ENCODE measurements at regions not wholly inside any gene's neighbourhood (a gene's known extent, or its start where the extent isn't known, plus 50 kb on each side); places are given as distances from the start of the nearest gene placed in this dataset.

DNA sequence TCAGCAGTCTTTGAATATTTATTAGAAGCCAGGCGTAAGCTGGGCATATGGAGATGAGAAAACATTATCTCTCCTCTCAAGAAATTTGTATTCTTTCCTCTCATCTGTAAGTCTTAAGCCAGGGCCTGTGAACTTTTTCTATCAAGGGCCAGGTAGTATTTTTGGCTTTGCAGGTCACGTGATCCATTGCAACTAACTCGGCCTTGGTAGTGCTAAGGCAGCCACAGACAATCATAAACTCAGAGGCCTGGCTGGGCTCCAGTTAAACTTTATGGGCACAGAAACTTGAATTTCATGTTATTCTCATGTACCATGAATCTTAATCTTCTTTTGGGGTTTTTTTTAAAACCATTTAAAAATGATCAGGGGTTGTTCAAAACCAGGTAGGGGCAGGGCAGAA is 117.4 kb upstream of the PELI2 start:
- ATAC-seq (no peak), DNase-seq (ENCODE audit: low spot score) (no peak)
- H3K4me3 Mint-ChIP-seq = no peak overlapping the region
- peaks cover 17% of the 10 kb centered on the region for H3K27me3 Mint-ChIP-seq (ENCODE audit: insufficient read depth, low read depth, poor library complexity)
- H3K27ac ChIP-seq (ENCODE audit: low read depth) = no peak overlapping the region
- H4K20me1 ChIP-seq (replicated peaks; ENCODE audit: insufficient read depth) = no peaks in the 10 kb centered on the region
- H3K79me2 ChIP-seq (replicated peaks; ENCODE audit: insufficient read depth) = no peaks in the 10 kb centered on the region
- H3K9me3 Mint-ChIP-seq = peaks cover 11% of the 10 kb centered on the region
- no peaks in the 10 kb centered on the region for H3F3A ChIP-seq (replicated peaks; ENCODE audit: low read depth)
- peaks cover 3% of the 10 kb centered on the region; the same call in 1 of the 2 replicates for H3K9me2 ChIP-seq (ENCODE audit: insufficient read depth)
- no peak for TF ChIP-seq ZNF331 (CRISPR knock-in tag; IDR thresholded peaks at IDR 0.05; ENCODE audit: low read depth)
- no peak for TF ChIP-seq ZNF114 (CRISPR knock-in tag; IDR thresholded peaks at IDR 0.05)
- no peak for TF ChIP-seq CREB1 (CRISPR knock-in tag; IDR thresholded peaks at IDR 0.05; ENCODE audit: low read depth)
- no peak for TF ChIP-seq EZH2 (IDR thresholded peaks at IDR 0.05; ENCODE audit: low read depth, unreplicated experiment)
- TF ChIP-seq, protein P1, sequence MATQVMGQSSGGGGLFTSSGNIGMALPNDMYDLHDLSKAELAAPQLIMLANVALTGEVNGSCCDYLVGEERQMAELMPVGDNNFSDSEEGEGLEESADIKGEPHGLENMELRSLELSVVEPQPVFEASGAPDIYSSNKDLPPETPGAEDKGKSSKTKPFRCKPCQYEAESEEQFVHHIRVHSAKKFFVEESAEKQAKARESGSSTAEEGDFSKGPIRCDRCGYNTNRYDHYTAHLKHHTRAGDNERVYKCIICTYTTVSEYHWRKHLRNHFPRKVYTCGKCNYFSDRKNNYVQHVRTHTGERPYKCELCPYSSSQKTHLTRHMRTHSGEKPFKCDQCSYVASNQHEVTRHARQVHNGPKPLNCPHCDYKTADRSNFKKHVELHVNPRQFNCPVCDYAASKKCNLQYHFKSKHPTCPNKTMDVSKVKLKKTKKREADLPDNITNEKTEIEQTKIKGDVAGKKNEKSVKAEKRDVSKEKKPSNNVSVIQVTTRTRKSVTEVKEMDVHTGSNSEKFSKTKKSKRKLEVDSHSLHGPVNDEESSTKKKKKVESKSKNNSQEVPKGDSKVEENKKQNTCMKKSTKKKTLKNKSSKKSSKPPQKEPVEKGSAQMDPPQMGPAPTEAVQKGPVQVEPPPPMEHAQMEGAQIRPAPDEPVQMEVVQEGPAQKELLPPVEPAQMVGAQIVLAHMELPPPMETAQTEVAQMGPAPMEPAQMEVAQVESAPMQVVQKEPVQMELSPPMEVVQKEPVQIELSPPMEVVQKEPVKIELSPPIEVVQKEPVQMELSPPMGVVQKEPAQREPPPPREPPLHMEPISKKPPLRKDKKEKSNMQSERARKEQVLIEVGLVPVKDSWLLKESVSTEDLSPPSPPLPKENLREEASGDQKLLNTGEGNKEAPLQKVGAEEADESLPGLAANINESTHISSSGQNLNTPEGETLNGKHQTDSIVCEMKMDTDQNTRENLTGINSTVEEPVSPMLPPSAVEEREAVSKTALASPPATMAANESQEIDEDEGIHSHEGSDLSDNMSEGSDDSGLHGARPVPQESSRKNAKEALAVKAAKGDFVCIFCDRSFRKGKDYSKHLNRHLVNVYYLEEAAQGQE (IDR thresholded peaks at IDR 0.05; ENCODE audit: unreplicated experiment) = no peak
- no peak for TF ChIP-seq POLR2AphosphoS5 (IDR thresholded peaks at IDR 0.05; ENCODE audit: low read depth)
- TF ChIP-seq, protein P2, sequence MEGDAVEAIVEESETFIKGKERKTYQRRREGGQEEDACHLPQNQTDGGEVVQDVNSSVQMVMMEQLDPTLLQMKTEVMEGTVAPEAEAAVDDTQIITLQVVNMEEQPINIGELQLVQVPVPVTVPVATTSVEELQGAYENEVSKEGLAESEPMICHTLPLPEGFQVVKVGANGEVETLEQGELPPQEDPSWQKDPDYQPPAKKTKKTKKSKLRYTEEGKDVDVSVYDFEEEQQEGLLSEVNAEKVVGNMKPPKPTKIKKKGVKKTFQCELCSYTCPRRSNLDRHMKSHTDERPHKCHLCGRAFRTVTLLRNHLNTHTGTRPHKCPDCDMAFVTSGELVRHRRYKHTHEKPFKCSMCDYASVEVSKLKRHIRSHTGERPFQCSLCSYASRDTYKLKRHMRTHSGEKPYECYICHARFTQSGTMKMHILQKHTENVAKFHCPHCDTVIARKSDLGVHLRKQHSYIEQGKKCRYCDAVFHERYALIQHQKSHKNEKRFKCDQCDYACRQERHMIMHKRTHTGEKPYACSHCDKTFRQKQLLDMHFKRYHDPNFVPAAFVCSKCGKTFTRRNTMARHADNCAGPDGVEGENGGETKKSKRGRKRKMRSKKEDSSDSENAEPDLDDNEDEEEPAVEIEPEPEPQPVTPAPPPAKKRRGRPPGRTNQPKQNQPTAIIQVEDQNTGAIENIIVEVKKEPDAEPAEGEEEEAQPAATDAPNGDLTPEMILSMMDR (conservative IDR thresholded peaks at IDR 0.05; ENCODE audit: low read depth in 2 of 2) = no peak
- TF ChIP-seq, protein P3, sequence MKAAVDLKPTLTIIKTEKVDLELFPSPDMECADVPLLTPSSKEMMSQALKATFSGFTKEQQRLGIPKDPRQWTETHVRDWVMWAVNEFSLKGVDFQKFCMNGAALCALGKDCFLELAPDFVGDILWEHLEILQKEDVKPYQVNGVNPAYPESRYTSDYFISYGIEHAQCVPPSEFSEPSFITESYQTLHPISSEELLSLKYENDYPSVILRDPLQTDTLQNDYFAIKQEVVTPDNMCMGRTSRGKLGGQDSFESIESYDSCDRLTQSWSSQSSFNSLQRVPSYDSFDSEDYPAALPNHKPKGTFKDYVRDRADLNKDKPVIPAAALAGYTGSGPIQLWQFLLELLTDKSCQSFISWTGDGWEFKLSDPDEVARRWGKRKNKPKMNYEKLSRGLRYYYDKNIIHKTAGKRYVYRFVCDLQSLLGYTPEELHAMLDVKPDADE (IDR thresholded peaks at IDR 0.05) = no peak
- no peak for TF ChIP-seq EZH2phosphoT487 (IDR thresholded peaks at IDR 0.05; ENCODE audit: unreplicated experiment)
- no peak for TF ChIP-seq JUNB (IDR thresholded peaks at IDR 0.05; ENCODE audit: unreplicated experiment)
- TF ChIP-seq, protein P4, sequence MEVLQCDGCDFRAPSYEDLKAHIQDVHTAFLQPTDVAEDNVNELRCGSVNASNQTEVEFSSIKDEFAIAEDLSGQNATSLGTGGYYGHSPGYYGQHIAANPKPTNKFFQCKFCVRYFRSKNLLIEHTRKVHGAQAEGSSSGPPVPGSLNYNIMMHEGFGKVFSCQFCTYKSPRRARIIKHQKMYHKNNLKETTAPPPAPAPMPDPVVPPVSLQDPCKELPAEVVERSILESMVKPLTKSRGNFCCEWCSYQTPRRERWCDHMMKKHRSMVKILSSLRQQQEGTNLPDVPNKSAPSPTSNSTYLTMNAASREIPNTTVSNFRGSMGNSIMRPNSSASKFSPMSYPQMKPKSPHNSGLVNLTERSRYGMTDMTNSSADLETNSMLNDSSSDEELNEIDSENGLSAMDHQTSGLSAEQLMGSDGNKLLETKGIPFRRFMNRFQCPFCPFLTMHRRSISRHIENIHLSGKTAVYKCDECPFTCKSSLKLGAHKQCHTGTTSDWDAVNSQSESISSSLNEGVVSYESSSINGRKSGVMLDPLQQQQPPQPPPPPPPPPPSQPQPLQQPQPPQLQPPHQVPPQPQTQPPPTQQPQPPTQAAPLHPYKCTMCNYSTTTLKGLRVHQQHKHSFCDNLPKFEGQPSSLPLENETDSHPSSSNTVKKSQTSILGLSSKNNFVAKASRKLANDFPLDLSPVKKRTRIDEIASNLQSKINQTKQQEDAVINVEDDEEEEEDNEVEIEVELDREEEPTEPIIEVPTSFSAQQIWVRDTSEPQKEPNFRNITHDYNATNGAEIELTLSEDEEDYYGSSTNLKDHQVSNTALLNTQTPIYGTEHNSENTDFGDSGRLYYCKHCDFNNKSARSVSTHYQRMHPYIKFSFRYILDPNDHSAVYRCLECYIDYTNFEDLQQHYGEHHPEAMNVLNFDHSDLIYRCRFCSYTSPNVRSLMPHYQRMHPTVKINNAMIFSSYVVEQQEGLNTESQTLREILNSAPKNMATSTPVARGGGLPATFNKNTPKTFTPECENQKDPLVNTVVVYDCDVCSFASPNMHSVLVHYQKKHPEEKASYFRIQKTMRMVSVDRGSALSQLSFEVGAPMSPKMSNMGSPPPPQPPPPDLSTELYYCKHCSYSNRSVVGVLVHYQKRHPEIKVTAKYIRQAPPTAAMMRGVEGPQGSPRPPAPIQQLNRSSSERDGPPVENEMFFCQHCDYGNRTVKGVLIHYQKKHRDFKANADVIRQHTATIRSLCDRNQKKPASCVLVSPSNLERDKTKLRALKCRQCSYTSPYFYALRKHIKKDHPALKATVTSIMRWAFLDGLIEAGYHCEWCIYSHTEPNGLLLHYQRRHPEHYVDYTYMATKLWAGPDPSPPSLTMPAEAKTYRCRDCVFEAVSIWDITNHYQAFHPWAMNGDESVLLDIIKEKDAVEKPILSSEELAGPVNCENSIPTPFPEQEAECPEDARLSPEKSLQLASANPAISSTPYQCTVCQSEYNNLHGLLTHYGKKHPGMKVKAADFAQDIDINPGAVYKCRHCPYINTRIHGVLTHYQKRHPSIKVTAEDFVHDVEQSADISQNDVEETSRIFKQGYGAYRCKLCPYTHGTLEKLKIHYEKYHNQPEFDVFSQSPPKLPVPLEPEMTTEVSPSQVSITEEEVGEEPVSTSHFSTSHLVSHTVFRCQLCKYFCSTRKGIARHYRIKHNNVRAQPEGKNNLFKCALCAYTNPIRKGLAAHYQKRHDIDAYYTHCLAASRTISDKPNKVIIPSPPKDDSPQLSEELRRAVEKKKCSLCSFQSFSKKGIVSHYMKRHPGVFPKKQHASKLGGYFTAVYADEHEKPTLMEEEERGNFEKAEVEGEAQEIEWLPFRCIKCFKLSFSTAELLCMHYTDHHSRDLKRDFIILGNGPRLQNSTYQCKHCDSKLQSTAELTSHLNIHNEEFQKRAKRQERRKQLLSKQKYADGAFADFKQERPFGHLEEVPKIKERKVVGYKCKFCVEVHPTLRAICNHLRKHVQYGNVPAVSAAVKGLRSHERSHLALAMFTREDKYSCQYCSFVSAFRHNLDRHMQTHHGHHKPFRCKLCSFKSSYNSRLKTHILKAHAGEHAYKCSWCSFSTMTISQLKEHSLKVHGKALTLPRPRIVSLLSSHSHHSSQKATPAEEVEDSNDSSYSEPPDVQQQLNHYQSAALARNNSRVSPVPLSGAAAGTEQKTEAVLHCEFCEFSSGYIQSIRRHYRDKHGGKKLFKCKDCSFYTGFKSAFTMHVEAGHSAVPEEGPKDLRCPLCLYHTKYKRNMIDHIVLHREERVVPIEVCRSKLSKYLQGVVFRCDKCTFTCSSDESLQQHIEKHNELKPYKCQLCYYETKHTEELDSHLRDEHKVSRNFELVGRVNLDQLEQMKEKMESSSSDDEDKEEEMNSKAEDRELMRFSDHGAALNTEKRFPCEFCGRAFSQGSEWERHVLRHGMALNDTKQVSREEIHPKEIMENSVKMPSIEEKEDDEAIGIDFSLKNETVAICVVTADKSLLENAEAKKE (CRISPR knock-in tag; IDR thresholded peaks at IDR 0.05) = no peak
- TF ChIP-seq NANOG (IDR thresholded peaks at IDR 0.05; ENCODE audit: borderline replicate concordance) = no peak
- TF ChIP-seq STAT1 (IDR thresholded peaks at IDR 0.05; ENCODE audit: unreplicated experiment) = no peak
- peaks cover 21% of the 10 kb centered on the region for H3K4me1 ChIP-seq (ENCODE audit: insufficient read depth)
- no peak overlapping the region for H3K4me2 ChIP-seq
- H3K27ac Mint-ChIP-seq = no peak overlapping the region
- H3K36me3 ChIP-seq (ENCODE audit: insufficient read depth) = no peaks in the 10 kb centered on the region
- H3K4me3 ChIP-seq = no peak overlapping the region
- H3K36me3 Mint-ChIP-seq (ENCODE audit: low read depth) = peaks cover 3% of the 10 kb centered on the region; the same call in 2 of the 3 replicates
- H2AFZ ChIP-seq = no peak overlapping the region
- no peaks in the 10 kb centered on the region for H3K27me3 ChIP-seq (ENCODE audit: insufficient read depth)
- H3K4me1 Mint-ChIP-seq = peaks cover 19% of the 10 kb centered on the region

Data from GM23338 (cell line).